ENCODE measurements at regions not wholly inside any gene's neighbourhood (a gene's known extent, or its start where the extent isn't known, plus 50 kb on each side); places are given as distances from the start of the nearest gene placed in this dataset.
"Not testable (repeated sequence)": the region's sequence is repeated elsewhere in the genome, so short reads cannot be mapped to it uniquely, and the experiment has no call there.

DNA sequence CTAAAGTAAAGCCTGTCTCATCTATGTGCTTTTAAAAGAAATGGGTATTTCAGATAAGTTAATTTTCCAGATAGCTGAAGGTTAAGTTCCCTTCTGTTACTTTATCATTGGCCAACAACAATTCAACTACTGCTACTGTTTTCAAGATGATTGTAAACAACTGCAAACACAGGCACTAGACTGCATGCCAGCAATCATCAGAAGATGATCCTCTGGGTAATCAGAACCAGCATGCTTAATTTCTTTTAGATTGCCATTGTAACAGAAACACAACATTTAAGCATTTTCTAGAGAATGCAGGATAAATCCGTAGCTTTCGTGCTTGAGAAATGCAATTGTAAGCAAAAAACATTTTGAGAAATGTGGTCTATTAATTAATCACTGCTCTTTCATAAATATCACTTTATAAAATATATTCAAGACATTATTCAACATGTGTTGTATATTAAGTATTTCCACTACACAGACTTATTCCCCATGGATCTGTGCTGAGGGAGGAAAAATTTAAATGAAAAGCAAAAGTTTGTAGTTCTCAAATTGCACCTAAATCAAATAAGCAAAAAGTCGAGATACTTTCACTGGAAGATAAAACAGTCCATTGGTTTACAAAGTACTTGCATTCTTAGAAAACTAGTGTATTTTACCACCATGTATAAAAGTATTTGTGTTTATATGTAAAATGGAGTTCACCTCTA is 133.7 kb downstream of the ATL2 start:
- intact Hi-C loops (cut with DNase I): no loop called here
- DNase-seq: no peak
- no peak for ATAC-seq
- Histone ChIP-seq H3K27me3 (no peaks in the 10 kb centered on the region), H3K4me3 (no peak overlapping the region), H3K9me3 (no peaks in the 10 kb centered on the region), H3K4me1 (no peaks in the 10 kb centered on the region), H3K36me3 (no peaks in the 10 kb centered on the region), H3K27ac (no peak overlapping the region)
- 89% methylated on average over 3 of the region's 3 CpGs for WGBS (ENCODE audit: insufficient coverage, low coverage, low lambda C conversion rate, missing lambda C conversion rate)
- TF ChIP-seq CTCF (IDR thresholded peaks at IDR 0.05) (no peak), POLR2A (IDR thresholded peaks at IDR 0.05) (no peak)

- WGBS (ENCODE audit: insufficient coverage, low coverage, low lambda C conversion rate, missing lambda C conversion rate): 100% methylated on average over 1 of the region's 10 CpGs
- Histone ChIP-seq H3K4me1 (no peaks in the 10 kb centered on the region), H3K36me3 (no peaks in the 10 kb centered on the region), H3K4me3 (no peak overlapping the region), H3K27me3 (no peaks in the 10 kb centered on the region), H3K9me3 (no peaks in the 10 kb centered on the region), H3K27ac (no peak overlapping the region)
- DNase-seq: no peak
- TF ChIP-seq CTCF (IDR thresholded peaks at IDR 0.05) (no peak), POLR2A (IDR thresholded peaks at IDR 0.05) (no peak)
- ATAC-seq: no peak
- intact Hi-C loops (cut with DNase I): no loop called here
Measured at GRCh38 chr2:38239452-38239851, 137.6 kb downstream of the ATL2 start.

GRCh38 chr2:38238705-38239104 is 138.4 kb downstream of the ATL2 start:
- H3K4me1 ChIP-seq; DNase-seq; ATAC-seq; H3K27me3 ChIP-seq; H3K36me3 ChIP-seq; H3K4me3 ChIP-seq; H3K27ac ChIP-seq; H3K9me3 ChIP-seq; intact Hi-C loops (cut with DNase I): not testable (repeated sequence)
- 80% methylated on average over 4 of the region's 5 CpGs for WGBS (ENCODE audit: insufficient coverage, low coverage, low lambda C conversion rate, missing lambda C conversion rate)

DNA sequence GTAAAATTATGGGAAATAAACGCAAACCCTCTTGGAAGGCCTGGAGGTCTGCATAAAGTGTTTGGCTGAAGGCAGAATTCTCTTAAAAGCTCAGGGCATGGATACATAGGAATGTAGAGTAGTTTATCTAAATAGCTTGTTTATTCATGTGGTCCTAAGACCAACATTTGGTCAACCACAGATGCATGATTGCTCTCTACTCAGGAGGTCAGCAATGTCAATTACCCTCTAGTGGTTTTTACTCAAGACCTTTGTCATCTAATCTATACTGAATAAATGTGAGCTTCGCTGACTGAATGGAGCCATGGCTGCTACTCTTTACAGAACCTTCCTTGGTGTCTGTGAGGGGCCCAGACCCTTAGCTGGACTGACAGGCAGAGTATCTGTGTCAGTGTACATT is 139.8 kb downstream of the ATL2 start:
- intact Hi-C loops (cut with DNase I): no loop called here
- WGBS (ENCODE audit: insufficient coverage, low coverage, low lambda C conversion rate, missing lambda C conversion rate): 94% methylated on average over 2 of the region's 2 CpGs
- H3K4me3 ChIP-seq: no peak overlapping the region

More for the DNA sequence above, 139.8 kb downstream of the ATL2 start:
- H3K27me3 ChIP-seq: no peaks in the 10 kb centered on the region
- no peak for DNase-seq
- ATAC-seq: no peak
- TF ChIP-seq CTCF (IDR thresholded peaks at IDR 0.05): no peak
- no peak for TF ChIP-seq POLR2A (IDR thresholded peaks at IDR 0.05)
- H3K27ac ChIP-seq: no peak overlapping the region
- H3K36me3 ChIP-seq: no peaks in the 10 kb centered on the region
- H3K9me3 ChIP-seq: no peaks in the 10 kb centered on the region
- H3K4me1 ChIP-seq: no peaks in the 10 kb centered on the region

Measured in right lobe of liver (tissue), 6 donors.